OCI-LY7 (cell line): ENCODE measurements at regions not wholly inside any gene's neighbourhood (a gene's known extent, or its start where the extent isn't known, plus 50 kb on each side); places are given as distances from the start of the nearest gene placed in this dataset.

Experiments used
- BruUV-seq: library from RNA; stranded (reverse); fragments of 400-500 nt; replicated peaks from 2 replicates; lab custom pipeline; 2021; lab: Mats Ljungman, UMichigan
- CTCF ChIA-PET: fragments of 300-600 bp; sonication (Branson Sonifier 250); formaldehyde crosslinking; loops from one replicate; lab custom pipeline; 2022; ENCODE audit warnings: antibody characterized with exemption; ENCODE audit not compliant: unreplicated experiment; lab: Charles Lee
- POLR2A ChIA-PET: fragments of 300-600 bp; sonication (Branson Sonifier 250); formaldehyde crosslinking; loops from one replicate; lab custom pipeline; 2022; ENCODE audit warnings: antibody characterized with exemption; lab: Charles Lee
- DNase-seq: peaks from one replicate; pipeline ENCODE4 v3.0.0-alpha.2; 2015; ENCODE audit warnings: low spot score
- H2AFZ ChIP-seq: fragments of 200-600 bp; sonication (generic), shearing (Covaris generic); 2 replicates; pipeline ENCODE4 v1.6.1; 2014; ENCODE audit warnings: mild to moderate bottlenecking, antibody characterized with exemption, low read length, moderate library complexity
- H3K27ac ChIP-seq: fragments of 200-600 bp; sonication (generic); 2 replicates; pipeline ENCODE4 v1.5.1; 2014; ENCODE audit warnings: mixed run types, low read depth, mild to moderate bottlenecking, moderate library complexity, low read length, inconsistent platforms; ENCODE audit not compliant: poor library complexity, severe bottlenecking
- H3K36me3 ChIP-seq: fragments of 200-600 bp; sonication (generic); 2 replicates; pipeline ENCODE4 v1.6.1; 2014; ENCODE audit warnings: mild to moderate bottlenecking, antibody characterized with exemption, low read length, moderate library complexity, mixed read lengths; ENCODE audit not compliant: insufficient read depth
- H3K4me1 ChIP-seq: fragments of 200-600 bp; sonication (generic); 2 replicates; pipeline ENCODE4 v1.5.1; 2014; ENCODE audit warnings: mild to moderate bottlenecking, low read length; ENCODE audit not compliant: insufficient read depth, poor library complexity, severe bottlenecking
- H3K4me2 ChIP-seq: fragments of 200-600 bp; sonication (generic); 2 replicates; pipeline ENCODE4 v1.6.1; 2014; ENCODE audit warnings: mild to moderate bottlenecking, low read length
- H3K4me3 ChIP-seq: fragments of 200-600 bp; sonication (generic); 2 replicates; pipeline ENCODE4 v1.5.1; 2014; ENCODE audit warnings: mild to moderate bottlenecking, low read depth, low read length; ENCODE audit not compliant: poor library complexity, severe bottlenecking
- H3K79me2 ChIP-seq: fragments of 200-600 bp; sonication (generic); 2 replicates; pipeline ENCODE4 v1.6.1; 2016; ENCODE audit warnings: low read depth, mild to moderate bottlenecking, low read length, moderate library complexity, mixed read lengths; ENCODE audit not compliant: insufficient read depth
- H3K9me2 ChIP-seq: fragments of 200-600 bp; sonication (generic); 2 replicates; pipeline ENCODE4 v1.6.1; 2016; ENCODE audit warnings: mild to moderate bottlenecking, low read length, mixed read lengths; ENCODE audit not compliant: insufficient read depth
- H3K9me3 ChIP-seq: fragments of 200-600 bp; sonication (generic); 2 replicates; pipeline ENCODE4 v1.6.1; 2014; ENCODE audit warnings: mild to moderate bottlenecking, mixed run types, low read length, mixed read lengths
- H4K20me1 ChIP-seq: fragments of 200-600 bp; sonication (generic); 2 replicates; pipeline ENCODE4 v1.6.1; 2014; ENCODE audit warnings: mild to moderate bottlenecking, antibody characterized with exemption, low read length, moderate library complexity, mixed read lengths; ENCODE audit not compliant: insufficient read depth
- EZH2phosphoT487 ChIP-seq: fragments of 200-600 bp; sonication (generic); IDR thresholded peaks from 2 replicates; pipeline ENCODE4 v1.6.1; 2018; ENCODE audit warnings: low read depth, borderline replicate concordance, mild to moderate bottlenecking, mixed run types, antibody characterized with exemption, low read length, moderate library complexity, mixed read lengths
- intact Hi-C: fragments of 100-400 bp; cut with micrococcal nuclease; formaldehyde crosslinking; loops from one replicate; pipeline ENCODE4 v1.10.0; 2022; ENCODE audit not compliant: unreplicated experiment
- TF ChIP-seq, protein P1 (sequence below): fragments of 200-600 bp; sonication (generic); conservative IDR thresholded peaks from 2 replicates; pipeline ENCODE4 v1.5.1; 2014; ENCODE audit warnings: mild to moderate bottlenecking, antibody characterized with exemption, low read length, moderate library complexity, mixed read lengths

DNA sequence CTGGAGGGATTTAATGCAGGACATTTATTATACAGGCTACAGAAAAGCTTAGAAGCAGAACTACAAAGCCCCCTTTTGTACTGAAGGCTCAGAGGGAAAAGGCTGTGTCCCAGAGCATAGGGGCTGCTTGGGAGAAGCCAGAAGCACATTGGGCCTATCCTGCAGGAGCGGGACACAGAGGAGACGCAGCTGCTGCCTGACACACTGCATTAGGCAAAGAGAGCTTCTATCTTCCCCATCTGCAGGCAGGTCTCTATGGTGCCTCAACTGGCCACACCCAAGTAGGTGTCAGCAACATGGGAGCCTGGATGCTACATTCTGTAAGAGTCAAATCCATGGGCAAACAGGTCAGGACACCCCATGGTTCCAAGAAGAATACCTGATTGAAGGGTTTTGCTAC is 595.9 kb downstream of the AJAP1 start:
- H3K9me2 ChIP-seq = no peaks in the 10 kb centered on the region
- no peak for DNase-seq
- CTCF ChIA-PET = no interaction called here
- H3K4me3 ChIP-seq = no peak overlapping the region
- H3K27ac ChIP-seq = no peak overlapping the region
- H2AFZ ChIP-seq = no peak overlapping the region
- no TSS peak for BruUV-seq
- no peak overlapping the region for H3K4me2 ChIP-seq
- no peaks in the 10 kb centered on the region for H4K20me1 ChIP-seq
- no peak for TF ChIP-seq EZH2phosphoT487
- TF ChIP-seq, protein P1, sequence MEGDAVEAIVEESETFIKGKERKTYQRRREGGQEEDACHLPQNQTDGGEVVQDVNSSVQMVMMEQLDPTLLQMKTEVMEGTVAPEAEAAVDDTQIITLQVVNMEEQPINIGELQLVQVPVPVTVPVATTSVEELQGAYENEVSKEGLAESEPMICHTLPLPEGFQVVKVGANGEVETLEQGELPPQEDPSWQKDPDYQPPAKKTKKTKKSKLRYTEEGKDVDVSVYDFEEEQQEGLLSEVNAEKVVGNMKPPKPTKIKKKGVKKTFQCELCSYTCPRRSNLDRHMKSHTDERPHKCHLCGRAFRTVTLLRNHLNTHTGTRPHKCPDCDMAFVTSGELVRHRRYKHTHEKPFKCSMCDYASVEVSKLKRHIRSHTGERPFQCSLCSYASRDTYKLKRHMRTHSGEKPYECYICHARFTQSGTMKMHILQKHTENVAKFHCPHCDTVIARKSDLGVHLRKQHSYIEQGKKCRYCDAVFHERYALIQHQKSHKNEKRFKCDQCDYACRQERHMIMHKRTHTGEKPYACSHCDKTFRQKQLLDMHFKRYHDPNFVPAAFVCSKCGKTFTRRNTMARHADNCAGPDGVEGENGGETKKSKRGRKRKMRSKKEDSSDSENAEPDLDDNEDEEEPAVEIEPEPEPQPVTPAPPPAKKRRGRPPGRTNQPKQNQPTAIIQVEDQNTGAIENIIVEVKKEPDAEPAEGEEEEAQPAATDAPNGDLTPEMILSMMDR = no peak
- POLR2A ChIA-PET = interaction anchor here (1.1 kb wide), 1 partner anchor 14 kb away, joined by 3 read pairs; no protein-coding TSS in a partner anchor
- no peaks in the 10 kb centered on the region for H3K9me3 ChIP-seq
- intact Hi-C loops = no loop called here
- no peaks in the 10 kb centered on the region for H3K4me1 ChIP-seq
- no peaks in the 10 kb centered on the region for H3K79me2 ChIP-seq
- no peaks in the 10 kb centered on the region for H3K36me3 ChIP-seq

DNA sequence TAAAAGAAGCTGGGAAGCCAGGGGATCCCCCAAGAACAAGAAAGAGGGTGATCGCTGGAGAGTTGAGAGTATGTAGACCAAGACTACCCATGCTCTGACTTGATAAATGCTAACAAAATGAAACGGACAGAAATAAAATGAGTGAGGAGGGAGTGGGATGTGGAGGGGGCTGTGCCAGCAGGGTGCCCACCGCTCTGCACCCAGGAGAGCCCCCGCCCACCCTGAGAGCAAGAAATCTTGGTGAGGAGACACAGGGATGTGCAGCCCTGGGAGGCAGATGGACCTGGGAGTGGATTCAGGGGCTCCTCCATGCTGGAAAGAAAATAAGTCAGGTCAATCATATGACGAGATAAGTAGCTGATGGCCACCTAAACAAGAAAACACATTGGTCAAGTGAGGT is 590.9 kb downstream of the AJAP1 start:
- Histone ChIP-seq H3K9me3 (no peaks in the 10 kb centered on the region), H3K36me3 (no peaks in the 10 kb centered on the region), H3K27ac (no peak overlapping the region), H2AFZ (no peak overlapping the region), H4K20me1 (no peaks in the 10 kb centered on the region), H3K4me3 (no peak overlapping the region), H3K4me2 (no peak overlapping the region), H3K79me2 (no peaks in the 10 kb centered on the region), H3K4me1 (no peaks in the 10 kb centered on the region), H3K9me2 (no peaks in the 10 kb centered on the region)
- CTCF ChIA-PET = no interaction called here
- POLR2A ChIA-PET = no interaction called here
- intact Hi-C loops = no loop called here
- DNase-seq = no peak
- no TSS peak for BruUV-seq
- TF ChIP-seq EZH2phosphoT487 = no peak
- TF ChIP-seq, protein P1 = no peak

DNA sequence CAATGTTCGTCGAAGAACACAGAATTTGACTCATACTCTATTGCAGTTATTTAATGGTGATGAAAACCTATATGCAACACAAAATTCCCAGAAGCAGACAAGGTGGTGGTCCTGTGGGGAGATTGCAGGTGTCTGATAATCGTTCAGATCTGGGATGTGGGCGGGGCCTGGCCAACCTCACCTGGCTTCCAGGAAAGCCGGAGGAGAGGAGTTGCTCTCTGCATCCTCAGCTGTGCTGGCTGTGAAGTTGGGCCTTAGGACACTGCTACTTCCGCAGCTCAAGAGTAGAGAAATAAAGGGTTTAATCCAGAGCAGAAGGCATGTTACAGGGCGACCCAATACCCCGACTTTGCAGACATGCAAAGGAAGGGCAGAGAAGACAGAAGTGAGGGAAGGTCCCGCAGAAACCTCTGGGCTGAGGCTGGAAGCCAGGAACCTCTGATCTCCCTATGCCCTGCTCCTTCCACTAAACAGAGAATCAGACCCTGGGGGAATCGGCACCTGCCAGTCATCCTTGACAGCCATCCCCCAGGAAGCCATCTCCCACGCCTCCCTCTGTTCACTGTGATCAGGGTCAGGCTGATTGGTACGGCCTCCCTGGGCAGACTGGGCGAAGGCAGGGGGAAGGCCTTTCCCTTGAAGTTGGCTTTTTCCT is 590.3 kb downstream of the AJAP1 start:
- no peak for DNase-seq
- ChIA-PET POLR2A (no interaction called here), CTCF (no interaction called here)
- H3K4me2 ChIP-seq = no peak overlapping the region
- no peaks in the 10 kb centered on the region for H3K4me1 ChIP-seq
- no peaks in the 10 kb centered on the region for H3K9me2 ChIP-seq
- no peak overlapping the region for H3K27ac ChIP-seq
- BruUV-seq = no TSS peak
- intact Hi-C loops = no loop called here
- TF ChIP-seq, protein P1 = no peak
- TF ChIP-seq EZH2phosphoT487 = no peak
- H3K4me3 ChIP-seq = no peak overlapping the region
- no peaks in the 10 kb centered on the region for H3K79me2 ChIP-seq
- no peaks in the 10 kb centered on the region for H4K20me1 ChIP-seq
- no peaks in the 10 kb centered on the region for H3K9me3 ChIP-seq
- no peaks in the 10 kb centered on the region for H3K36me3 ChIP-seq
- no peak overlapping the region for H2AFZ ChIP-seq
